ENCODE measurements at regions not wholly inside any gene's neighbourhood (a gene's known extent, or its start where the extent isn't known, plus 50 kb on each side); places are given as distances from the start of the nearest gene placed in this dataset.

- TF ChIP-seq ZNF274 (IDR thresholded peaks at IDR 0.05; ENCODE audit: low read depth, low read length), result no peak
- no peak overlapping the region for H3K4me3 ChIP-seq (ENCODE audit: low read length)
Measured at GRCh38 chr21:14877581-14878228, 187.1 kb downstream of the NRIP1 start.

- TF ChIP-seq ZNF274 (IDR thresholded peaks at IDR 0.05; ENCODE audit: low read depth, low read length), result no peak
Measured at GRCh38 chr21:14876524-14876840, 188.3 kb downstream of the NRIP1 start.

GRCh38 chr21:14875704-14876523 is 188.9 kb downstream of the NRIP1 start:
- H3K4me3 ChIP-seq (ENCODE audit: low read length), result no peak overlapping the region
- no peak for TF ChIP-seq ZNF274 (IDR thresholded peaks at IDR 0.05; ENCODE audit: low read depth, low read length)

More at GRCh38 chr21:14876524-14876840, 188.3 kb downstream of the NRIP1 start:
- no peak overlapping the region for H3K4me3 ChIP-seq (ENCODE audit: low read length)

GRCh38 chr21:14875186-14875585 is 189.6 kb downstream of the NRIP1 start:
- no peak for TF ChIP-seq ZNF274 (IDR thresholded peaks at IDR 0.05; ENCODE audit: low read depth, low read length)
- no peak overlapping the region for H3K4me3 ChIP-seq (ENCODE audit: low read length)

- no peak overlapping the region for H3K4me3 ChIP-seq (ENCODE audit: low read length)
- TF ChIP-seq ZNF274 (IDR thresholded peaks at IDR 0.05; ENCODE audit: low read depth, low read length), result no peak
Measured at GRCh38 chr21:14874379-14874778, 190.4 kb downstream of the NRIP1 start.

- no peak overlapping the region for H3K4me3 ChIP-seq (ENCODE audit: low read length)
- TF ChIP-seq ZNF274 (IDR thresholded peaks at IDR 0.05; ENCODE audit: low read depth, low read length), result no peak
Measured at GRCh38 chr21:14871861-14872260, 192.9 kb downstream of the NRIP1 start.

GRCh38 chr21:14870853-14871149 is 194.0 kb downstream of the NRIP1 start:
- no peak for TF ChIP-seq ZNF274 (IDR thresholded peaks at IDR 0.05; ENCODE audit: low read depth, low read length)
- H3K4me3 ChIP-seq (ENCODE audit: low read length), result no peak overlapping the region

- H3K4me3 ChIP-seq (ENCODE audit: low read length), result no peak overlapping the region
- TF ChIP-seq ZNF274 (IDR thresholded peaks at IDR 0.05; ENCODE audit: low read depth, low read length), result no peak
Measured at GRCh38 chr21:14869984-14870852, 194.6 kb downstream of the NRIP1 start.

GRCh38 chr21:14866859-14867765 is 197.7 kb downstream of the NRIP1 start:
- no peak for TF ChIP-seq ZNF274 (IDR thresholded peaks at IDR 0.05; ENCODE audit: low read depth, low read length)
- no peak overlapping the region for H3K4me3 ChIP-seq (ENCODE audit: low read length)

GRCh38 chr21:14864211-14865021 is 200.4 kb downstream of the NRIP1 start:
- no peak for TF ChIP-seq ZNF274 (IDR thresholded peaks at IDR 0.05; ENCODE audit: low read depth, low read length)
- H3K4me3 ChIP-seq (ENCODE audit: low read length), result no peak overlapping the region

GRCh38 chr21:14863745-14864210 is 201.0 kb downstream of the NRIP1 start:
- no peak for TF ChIP-seq ZNF274 (IDR thresholded peaks at IDR 0.05; ENCODE audit: low read depth, low read length)
- H3K4me3 ChIP-seq (ENCODE audit: low read length), result no peak overlapping the region

GRCh38 chr21:14862794-14863720 is 201.7 kb downstream of the NRIP1 start:
- TF ChIP-seq ZNF274 (IDR thresholded peaks at IDR 0.05; ENCODE audit: low read depth, low read length), result no peak
- H3K4me3 ChIP-seq (ENCODE audit: low read length), result no peak overlapping the region

Data from GM08714 (cell line).